HEK293T (cell line): ENCODE measurements at regions not wholly inside any gene's neighbourhood (a gene's known extent, or its start where the extent isn't known, plus 50 kb on each side); places are given as distances from the start of the nearest gene placed in this dataset.

Source experiments
- BHLHE40 ChIP-seq: fragments of 450-650 bp; IDR thresholded peaks from 2 replicates; pipeline ENCODE4 v1.6.1; 2016; ENCODE audit warnings: mild to moderate bottlenecking, moderate library complexity, borderline replicate concordance
- ELF4 ChIP-seq: fragments of 450-650 bp; IDR thresholded peaks from 2 replicates; pipeline ENCODE4 v1.6.1; 2017; ENCODE audit warnings: antibody characterized with exemption
- FOXA1 ChIP-seq: fragments of 450-650 bp; IDR thresholded peaks from 2 replicates; pipeline ENCODE4 v1.6.1; 2016; ENCODE audit warnings: mild to moderate bottlenecking
- FOXK2 ChIP-seq: fragments of 450-650 bp; IDR thresholded peaks from 2 replicates; pipeline ENCODE4 v1.6.1; 2016; ENCODE audit warnings: mild to moderate bottlenecking
- LEF1 ChIP-seq: fragments of 450-650 bp; IDR thresholded peaks from 2 replicates; pipeline ENCODE4 v1.6.1; 2017; ENCODE audit warnings: mild to moderate bottlenecking, borderline replicate concordance
- SUZ12 ChIP-seq: fragments of 450-650 bp; IDR thresholded peaks from 2 replicates; pipeline ENCODE4 v1.6.1; 2016; ENCODE audit warnings: mild to moderate bottlenecking

- no peak for TF ChIP-seq ELF4
- no peak for TF ChIP-seq SUZ12
- no peak for TF ChIP-seq FOXA1
- TF ChIP-seq FOXK2: no peak
- no peak for TF ChIP-seq BHLHE40
- no peak for TF ChIP-seq LEF1
Measured at GRCh38 chr2:147487978-147488289, 356.9 kb upstream of the ACVR2A start.
